ENCODE measurements at regions not wholly inside any gene's neighbourhood (a gene's known extent, or its start where the extent isn't known, plus 50 kb on each side); places are given as distances from the start of the nearest gene placed in this dataset.

DNA sequence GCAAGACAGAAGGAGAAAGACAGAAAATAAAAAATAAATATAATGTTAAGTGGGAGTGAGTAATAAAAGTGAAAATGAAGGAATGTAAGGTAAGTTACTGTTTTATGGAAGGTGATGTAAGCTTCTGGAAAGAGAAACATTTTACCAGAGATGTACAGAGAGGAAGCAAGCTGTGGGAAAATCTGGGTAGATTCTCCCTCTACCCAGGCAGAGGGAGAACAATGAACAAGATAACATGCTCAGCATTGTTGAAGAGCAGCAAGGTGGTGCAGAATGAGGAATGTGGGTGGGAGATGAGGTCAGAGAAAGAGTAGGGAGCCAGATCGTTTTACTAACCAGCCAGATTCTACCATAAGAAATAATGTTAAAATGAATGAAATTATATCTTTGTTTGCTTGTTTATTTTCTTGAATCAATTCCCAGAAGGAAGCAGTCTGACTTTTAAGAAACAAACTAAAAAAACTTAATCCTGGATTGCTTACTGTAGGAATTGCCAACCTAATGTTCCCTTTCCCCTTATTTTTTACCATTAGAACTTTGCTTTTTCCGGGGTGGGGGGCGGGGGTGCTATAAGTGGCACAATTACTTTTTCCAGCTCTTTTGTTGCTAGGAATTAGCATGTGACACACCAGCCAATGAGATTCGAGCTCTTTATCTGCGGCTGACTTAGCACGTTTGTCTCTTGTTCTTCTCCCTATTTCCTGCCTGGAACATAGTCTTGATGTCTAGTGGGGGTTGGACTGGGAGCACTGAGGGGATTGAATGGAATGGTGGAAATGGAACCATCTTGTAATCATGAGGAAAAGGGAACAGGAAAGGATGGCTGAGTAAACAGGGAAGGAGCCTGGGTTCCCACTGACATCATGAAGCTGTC is 356.7 kb downstream of the TMEM167A start:
- TF ChIP-seq, protein P1, sequence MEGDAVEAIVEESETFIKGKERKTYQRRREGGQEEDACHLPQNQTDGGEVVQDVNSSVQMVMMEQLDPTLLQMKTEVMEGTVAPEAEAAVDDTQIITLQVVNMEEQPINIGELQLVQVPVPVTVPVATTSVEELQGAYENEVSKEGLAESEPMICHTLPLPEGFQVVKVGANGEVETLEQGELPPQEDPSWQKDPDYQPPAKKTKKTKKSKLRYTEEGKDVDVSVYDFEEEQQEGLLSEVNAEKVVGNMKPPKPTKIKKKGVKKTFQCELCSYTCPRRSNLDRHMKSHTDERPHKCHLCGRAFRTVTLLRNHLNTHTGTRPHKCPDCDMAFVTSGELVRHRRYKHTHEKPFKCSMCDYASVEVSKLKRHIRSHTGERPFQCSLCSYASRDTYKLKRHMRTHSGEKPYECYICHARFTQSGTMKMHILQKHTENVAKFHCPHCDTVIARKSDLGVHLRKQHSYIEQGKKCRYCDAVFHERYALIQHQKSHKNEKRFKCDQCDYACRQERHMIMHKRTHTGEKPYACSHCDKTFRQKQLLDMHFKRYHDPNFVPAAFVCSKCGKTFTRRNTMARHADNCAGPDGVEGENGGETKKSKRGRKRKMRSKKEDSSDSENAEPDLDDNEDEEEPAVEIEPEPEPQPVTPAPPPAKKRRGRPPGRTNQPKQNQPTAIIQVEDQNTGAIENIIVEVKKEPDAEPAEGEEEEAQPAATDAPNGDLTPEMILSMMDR (conservative IDR thresholded peaks at IDR 0.05; ENCODE audit: low read depth, low read length): no peak
- no peak for TF ChIP-seq EZH2 (IDR thresholded peaks at IDR 0.05; ENCODE audit: borderline replicate concordance, low read depth, low read length, poor library complexity, severe bottlenecking)

All from A673 (cell line).